Stimulated activated CD4-positive, alpha-beta T cell treated with anti-CD3 and anti-CD28 coated beads, Interleukin-1b, Interleukin-23, amount 100 ng/mL, for 1 hour (primary cell): ENCODE measurements at regions not wholly inside any gene's neighbourhood (a gene's known extent, or its start where the extent isn't known, plus 50 kb on each side); places are given as distances from the start of the nearest gene placed in this dataset.

Source experiments
- DNase-seq, 2 donors: peaks; one replicate each; pipeline ENCODE4 v3.0.0-alpha.2; 2020; ENCODE audit warnings: low read depth in 2 of 2

- DNase-seq, result no peak
Observed at GRCh38 chr1:59172693-59173092, 124.2 kb upstream of the FGGY start.

- no peak for DNase-seq
Observed at GRCh38 chr1:59173721-59174120, 123.2 kb upstream of the FGGY start.

GRCh38 chr1:59176471-59176870 is 120.4 kb upstream of the FGGY start:
- DNase-seq, result no peak

- no peak for DNase-seq
Observed at GRCh38 chr1:59177756-59178155, 119.1 kb upstream of the FGGY start.

GRCh38 chr1:59178339-59179187 is 118.3 kb upstream of the FGGY start:
- no peak for DNase-seq

- no peak for DNase-seq
Observed at GRCh38 chr1:59179673-59180072, 117.2 kb upstream of the FGGY start.

GRCh38 chr1:59180735-59181134 is 116.2 kb upstream of the FGGY start:
- DNase-seq, result no peak

- no peak for DNase-seq
Observed at GRCh38 chr1:59183749-59184317, 113.1 kb upstream of the FGGY start.

- DNase-seq, result no peak
Observed at GRCh38 chr1:59184365-59184905, 112.5 kb upstream of the FGGY start.

- no peak for DNase-seq
Observed at GRCh38 chr1:59185163-59185860, 111.6 kb upstream of the FGGY start.

GRCh38 chr1:59186656-59187055 is 110.2 kb upstream of the FGGY start:
- no peak for DNase-seq

- DNase-seq, result no peak
Observed at GRCh38 chr1:59188413-59189213, 108.3 kb upstream of the FGGY start.

- DNase-seq, result no peak
Observed at GRCh38 chr1:59193443-59194093, 103.3 kb upstream of the FGGY start.

- no peak for DNase-seq
Observed at GRCh38 chr1:59194621-59195020, 102.3 kb upstream of the FGGY start.

- DNase-seq, result no peak
Observed at GRCh38 chr1:59195151-59195550, 101.7 kb upstream of the FGGY start.

- no peak for DNase-seq
Observed at GRCh38 chr1:59198564-59198963, 98.3 kb upstream of the FGGY start.

GRCh38 chr1:59199147-59199546 is 97.7 kb upstream of the FGGY start:
- no peak for DNase-seq

GRCh38 chr1:59199719-59200376 is 97.0 kb upstream of the FGGY start:
- no peak for DNase-seq

- DNase-seq, result no peak
Observed at GRCh38 chr1:59201341-59201740, 95.6 kb upstream of the FGGY start.

GRCh38 chr1:59202455-59202854 is 94.4 kb upstream of the FGGY start:
- no peak for DNase-seq

GRCh38 chr1:59204001-59204400 is 92.9 kb upstream of the FGGY start:
- no peak for DNase-seq
